ENCODE measurements at regions not wholly inside any gene's neighbourhood (a gene's known extent, or its start where the extent isn't known, plus 50 kb on each side); places are given as distances from the start of the nearest gene placed in this dataset.

DNA sequence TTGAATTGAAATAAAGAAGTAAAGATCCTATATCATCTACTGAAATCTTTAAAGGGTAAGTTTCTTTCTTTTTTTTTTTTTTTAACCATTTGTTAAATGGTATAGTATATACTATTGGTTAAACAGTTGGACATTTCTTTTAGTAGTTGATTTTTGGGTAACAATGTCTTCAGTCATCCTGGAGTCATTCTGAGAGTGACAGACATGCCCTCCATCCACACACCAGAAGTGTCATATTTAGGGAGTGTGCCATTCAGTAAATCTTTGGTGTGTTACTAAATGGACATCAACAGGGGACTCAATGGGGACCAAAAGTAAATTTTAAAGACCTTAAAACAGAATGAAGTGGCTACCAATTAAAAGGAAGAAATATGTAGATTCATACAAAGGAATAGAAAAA, 50.8 kb upstream of the SLC39A10 start:
- no peak for DNase-seq

DNA sequence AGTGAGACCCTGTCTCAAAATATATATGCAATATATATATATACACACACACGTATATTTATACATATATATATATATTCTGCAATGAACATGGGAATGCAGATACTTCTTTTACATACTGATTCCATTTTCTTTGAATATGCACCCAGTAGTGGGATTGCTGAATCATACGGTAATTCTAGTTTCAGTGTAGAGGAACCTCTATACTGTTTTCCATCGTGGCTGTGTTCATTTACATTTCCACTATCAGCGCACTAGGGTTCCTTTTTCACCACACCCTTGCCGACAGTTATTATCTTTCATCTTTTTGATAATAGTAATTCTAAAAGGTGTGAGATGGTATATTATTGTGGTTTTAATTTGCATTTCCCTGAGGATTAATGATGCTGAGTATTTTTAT, 52.3 kb upstream of the SLC39A10 start:
- no peak for DNase-seq

DNA sequence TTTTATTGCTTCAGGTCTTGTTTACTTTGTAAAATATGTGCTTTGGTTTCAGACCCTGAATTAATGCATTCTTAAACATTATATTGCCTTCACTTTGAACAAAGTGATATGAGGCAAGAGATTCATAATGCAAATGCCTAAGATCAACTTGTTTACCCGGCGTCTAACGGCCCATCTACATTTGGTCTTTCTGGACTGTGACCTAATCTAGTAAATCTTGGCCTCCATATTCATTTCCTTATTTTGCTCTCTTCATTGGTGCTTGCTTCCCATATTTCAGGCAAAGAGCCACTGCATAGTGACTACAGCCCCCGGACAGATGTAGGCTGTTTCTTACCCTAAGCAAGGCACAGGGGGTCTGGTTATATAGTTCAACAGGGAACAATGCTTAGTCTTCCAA, 53.0 kb upstream of the SLC39A10 start:
- DNase-seq: no peak

DNA sequence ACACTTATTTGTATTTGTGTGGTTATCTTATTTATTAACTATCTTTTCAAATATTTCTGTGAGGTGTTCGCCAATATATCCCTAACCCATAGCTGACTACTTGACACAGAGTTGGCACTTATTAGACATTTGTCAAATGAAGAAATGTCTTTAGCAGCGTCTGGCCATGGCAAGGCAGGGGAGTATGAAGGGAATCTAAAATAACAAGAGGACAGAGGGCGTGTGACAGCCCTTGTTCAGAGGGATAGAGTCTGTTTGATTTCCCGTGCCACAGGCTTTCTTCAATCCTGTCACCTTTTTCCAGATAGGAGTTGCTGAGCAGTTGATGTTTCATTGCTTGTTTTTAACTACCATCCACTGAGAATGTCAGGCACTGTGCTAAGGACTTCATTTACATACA, 53.6 kb upstream of the SLC39A10 start:
- no peak for DNase-seq

DNA sequence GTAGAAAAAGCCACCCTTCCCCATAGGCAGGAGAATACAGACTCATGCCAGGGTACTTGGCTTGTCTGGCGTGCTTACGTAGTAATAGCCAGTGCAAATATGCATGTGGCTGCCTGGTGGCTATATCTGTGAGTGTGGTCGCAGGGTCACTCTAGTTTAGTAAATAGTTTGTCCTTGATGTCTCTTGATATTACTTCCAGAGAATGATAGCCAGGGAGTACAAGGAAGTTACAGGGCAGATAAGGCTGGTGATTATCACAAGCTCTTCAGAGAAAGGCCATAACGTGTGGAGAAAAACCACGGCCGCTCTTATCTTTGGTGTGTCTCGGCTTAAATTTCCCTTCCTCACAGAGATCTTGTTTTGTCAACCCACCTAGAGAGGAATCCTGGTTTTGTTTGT, 54.3 kb upstream of the SLC39A10 start:
- DNase-seq: no peak

DNA sequence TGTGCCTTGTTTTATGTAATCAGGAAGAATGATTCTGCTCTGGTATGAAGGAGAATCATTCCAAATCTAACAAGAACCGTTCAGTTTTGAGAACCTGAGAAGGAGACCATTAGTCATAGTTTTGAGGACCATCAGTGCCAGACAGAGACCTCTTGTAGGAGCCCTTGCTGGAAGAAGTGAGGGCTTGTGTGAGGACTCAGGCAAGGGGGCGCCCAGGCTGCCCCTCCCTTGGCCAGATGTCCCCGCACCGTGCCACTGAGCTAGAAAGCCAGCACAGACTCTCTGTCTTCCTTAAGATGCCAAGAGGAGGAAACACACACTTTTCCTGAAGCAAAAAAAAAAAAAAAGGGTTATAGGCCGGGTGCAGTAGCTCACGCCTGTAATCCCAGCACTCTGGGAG, 55.7 kb upstream of the SLC39A10 start:
- DNase-seq: no peak

DNA sequence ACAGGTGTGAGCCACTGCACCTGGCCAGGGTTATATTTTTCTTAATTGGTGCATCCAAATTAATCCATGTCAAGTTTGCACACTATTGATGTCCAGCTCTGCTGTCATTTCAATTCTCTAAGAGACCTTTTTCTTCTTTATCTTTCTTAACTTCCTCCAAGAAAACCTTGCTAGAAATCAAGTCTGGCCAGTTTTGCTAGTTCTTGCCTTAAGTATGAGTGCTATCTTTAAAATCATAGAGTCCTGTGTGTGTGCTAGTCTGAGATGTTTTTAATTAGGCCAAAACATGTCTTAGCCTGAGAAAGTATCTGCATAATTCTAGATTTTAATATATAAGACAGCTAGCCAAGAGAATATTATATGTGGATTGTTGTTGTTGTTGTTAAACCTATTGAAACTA, 56.2 kb upstream of the SLC39A10 start:
- DNase-seq: no peak

DNA sequence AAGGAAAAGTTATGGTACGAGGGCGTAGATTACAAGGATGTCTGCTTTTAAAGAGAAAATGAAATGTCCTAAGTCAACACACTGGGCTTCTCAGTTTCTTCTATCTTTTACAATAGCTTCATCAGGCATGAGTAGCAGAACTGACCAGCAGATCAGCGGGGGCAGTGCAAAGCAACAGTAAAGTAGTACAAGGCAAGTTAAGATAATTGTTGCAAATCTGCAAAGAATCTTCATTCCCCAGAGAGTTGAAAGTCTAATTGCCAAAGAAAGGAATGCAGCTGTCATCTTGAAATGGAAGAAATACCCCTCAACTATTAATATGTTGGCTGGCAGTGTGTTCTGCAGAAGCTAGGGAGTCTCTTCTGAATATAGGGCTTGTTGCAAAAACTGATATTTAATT, 60.2 kb upstream of the SLC39A10 start:
- no peak for DNase-seq

DNA sequence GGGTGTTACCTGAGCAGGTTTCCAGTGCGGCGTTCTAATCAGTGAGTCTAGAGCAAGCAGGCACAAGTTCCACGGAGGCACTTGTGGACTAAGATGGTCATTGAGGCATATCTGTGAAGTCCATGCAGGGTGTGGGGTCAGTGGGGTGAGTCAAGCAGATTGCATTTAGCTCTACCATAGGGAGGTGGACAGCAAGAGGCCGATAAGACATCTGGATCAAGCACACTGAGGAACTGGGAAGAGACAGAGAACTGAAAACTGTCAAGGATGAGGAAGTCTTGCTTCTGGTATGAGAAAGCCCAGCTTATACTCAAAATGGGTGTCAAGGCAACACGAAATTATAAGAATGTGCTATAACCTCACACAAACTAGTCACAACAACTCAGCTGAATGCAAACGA, 61.2 kb upstream of the SLC39A10 start:
- DNase-seq: no peak

DNA sequence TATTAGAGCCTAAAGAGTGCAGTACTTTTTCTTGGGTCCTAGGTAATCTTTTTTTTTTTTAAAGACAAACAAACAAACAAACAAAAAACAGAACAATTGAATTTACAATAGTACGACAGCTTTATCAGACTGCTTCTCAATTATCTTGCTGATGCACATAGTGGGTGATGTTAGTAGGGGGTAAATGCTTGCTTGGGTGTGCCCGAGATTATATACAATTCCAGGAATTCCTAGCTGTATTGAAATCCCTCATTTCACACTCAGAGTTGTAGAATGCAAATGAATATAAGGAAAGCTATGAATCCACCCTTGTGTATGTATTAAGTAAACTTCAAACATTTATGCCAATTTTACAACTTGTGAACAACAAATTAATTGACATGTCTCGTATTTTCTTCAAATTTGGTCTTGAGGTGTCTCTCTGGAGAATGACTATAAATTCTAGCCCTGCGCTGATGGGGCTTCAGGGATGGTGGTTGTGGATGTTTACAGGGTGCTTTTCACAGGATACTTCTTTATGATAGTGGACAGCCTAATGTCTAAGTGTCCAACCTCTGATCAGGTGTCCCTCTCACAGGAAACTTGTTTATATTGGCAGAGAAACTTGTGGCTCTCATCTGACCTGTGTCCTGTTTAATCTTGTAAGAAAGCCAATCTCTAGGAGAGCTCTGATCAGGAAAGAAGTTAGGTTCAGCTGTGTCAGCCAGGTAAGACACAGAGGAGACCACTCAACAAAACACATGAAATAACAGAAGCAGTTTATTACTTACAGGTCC, 61.9 kb upstream of the SLC39A10 start:
- DNase-seq: no peak

DNA sequence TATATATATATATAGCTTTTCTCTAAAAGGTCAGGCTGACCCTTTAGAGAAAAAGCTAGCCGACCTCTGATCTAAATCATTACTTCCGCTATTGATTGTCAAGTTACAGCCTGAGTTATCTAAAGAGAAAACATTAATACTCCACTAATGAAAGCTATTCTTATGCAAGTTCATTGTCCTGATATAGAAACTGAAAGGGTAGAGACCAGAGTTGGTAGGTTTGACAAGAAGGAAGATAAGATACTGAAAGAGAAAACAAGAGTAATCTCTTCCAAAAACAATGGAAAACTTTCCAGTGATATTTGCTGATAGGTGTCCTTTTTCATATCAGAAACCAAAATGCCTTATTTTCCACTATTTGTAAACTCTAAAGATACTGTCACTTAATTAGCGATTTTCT, 62.8 kb upstream of the SLC39A10 start:
- DNase-seq: no peak

DNA sequence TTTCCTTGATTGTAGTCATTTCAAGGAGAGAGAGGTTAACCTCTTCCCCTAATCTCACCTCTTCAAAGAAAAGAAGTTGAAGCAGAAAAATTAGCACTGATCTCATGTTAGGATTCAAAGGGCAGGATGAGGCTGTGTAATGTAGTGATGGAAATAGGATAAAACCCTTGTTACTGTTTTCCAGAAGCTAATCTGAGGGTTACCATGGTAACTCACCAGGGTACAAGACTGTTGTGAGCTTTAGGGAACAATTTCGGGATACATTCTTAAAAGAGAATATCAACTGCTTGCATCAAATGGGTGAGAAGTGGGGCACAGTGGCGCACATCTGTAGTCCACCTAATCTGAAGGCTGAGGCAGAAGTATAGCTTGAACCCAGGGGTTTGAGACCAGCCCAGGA, 64.9 kb upstream of the SLC39A10 start:
- DNase-seq: no peak

DNA sequence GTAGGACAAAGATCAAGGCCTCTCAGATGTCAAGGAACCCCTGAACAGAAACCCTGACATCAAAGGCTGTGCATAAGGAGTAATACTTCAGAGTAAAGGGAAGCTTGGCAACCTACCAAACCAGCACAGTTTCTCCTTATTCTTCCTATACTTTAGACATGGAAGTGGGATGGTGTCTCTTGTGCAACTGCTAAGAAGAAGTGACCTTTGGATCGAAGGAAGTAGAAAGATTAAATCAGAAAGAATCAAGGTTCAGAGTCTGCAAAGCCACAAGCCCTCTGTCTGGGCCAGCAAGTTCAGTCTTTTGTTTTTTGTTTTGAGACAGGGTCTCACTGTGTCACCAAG, 66.2 kb upstream of the SLC39A10 start:
- DNase-seq: no peak

DNA sequence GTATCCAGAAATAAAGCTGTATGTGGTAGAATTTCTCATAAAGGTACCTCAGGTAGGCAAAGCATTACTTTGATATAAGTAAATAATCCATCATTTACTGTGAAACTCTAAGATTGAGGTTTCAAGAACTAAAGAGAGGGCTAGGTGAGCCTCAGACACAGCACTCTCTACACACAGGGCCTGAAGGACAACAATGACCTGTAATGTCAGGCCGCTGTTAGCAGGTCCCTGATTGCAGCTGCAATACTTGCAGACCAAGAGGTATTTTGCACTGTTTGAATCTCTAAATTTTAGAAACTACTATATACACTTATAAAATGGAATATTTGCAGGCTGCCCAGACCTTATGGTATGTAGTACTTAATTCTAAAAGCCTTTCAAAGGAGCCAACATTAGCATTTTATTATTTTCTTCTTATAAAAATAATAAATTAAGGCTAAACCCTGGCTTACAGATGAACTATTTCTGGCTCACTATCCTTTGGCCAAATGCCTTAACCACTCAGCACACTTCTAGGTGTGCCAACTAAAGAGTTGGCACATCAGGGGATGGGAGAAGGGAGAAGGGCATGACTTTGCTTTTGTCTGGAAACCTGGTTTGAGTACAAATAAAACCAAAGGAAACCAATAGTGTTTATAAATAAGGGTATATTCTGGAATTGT, 66.7 kb upstream of the SLC39A10 start:
- DNase-seq: no peak

DNA sequence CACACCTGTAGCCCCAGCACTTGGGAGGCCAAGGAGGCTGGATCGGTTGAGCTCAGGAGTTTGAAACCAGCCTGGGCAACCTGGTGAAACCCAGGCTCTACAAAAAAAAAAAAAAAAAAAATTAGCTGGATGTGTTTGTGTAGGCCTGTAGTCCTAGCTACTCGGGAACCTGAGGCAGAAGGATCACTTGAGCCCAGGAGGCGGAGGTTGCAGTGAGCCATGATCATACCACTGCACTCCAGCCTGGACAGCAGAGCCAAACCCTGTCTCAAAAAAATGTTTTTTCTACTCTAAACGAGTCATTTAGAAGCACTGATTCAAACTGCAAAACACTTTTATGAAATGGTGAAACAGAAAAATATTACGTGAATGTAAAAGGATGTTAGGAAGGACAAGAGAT, 69.1 kb upstream of the SLC39A10 start:
- DNase-seq: no peak

DNA sequence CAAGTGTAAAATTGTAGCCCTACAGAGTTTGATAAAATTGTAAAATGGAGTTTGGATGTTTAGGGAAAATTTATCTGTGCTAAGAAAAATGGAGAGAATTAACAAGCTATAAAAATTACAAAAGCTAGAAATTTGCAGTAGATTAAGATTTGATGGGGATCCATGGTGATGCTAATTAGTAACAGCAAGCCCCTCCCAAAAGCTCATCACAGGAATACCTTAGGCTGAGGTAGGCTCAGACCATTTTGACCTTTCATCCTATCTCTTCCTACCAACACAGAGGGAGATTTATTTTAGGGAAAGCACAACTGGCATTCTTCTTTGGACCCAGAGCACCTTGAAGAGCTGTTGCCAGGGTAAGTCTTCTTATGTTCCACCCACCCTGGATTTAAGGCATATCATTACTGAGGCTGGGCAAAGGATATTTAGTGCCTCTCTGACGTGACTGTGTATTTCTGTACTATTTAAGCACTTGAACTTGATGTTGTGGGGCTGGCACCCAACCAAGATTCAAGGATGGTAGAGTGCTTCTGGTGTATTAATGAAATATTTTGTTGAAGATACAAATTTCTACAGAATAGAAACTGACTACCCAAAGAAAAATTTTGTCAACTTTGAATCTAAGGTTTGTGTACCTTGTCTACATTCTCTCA, 70.8 kb upstream of the SLC39A10 start:
- DNase-seq: no peak

DNA sequence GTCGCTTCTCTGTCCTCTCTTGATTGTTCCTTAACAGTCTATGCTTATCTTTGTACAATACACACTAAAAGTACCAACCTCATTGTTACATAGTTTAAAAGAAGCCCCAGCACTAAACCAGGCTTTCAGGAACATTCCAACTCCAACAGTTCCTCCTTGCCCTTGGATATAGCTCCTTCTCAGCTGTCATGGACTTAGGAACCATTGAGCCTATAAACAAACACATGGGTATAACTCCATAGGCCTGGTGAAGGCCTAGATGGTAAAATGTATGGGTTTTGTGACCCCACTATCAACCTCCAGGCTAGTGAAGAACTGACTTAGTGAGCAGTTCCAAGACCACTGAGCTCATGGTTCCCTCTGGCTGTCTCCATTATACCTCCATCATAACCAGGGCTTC, 74.8 kb upstream of the SLC39A10 start:
- DNase-seq: no peak

DNA sequence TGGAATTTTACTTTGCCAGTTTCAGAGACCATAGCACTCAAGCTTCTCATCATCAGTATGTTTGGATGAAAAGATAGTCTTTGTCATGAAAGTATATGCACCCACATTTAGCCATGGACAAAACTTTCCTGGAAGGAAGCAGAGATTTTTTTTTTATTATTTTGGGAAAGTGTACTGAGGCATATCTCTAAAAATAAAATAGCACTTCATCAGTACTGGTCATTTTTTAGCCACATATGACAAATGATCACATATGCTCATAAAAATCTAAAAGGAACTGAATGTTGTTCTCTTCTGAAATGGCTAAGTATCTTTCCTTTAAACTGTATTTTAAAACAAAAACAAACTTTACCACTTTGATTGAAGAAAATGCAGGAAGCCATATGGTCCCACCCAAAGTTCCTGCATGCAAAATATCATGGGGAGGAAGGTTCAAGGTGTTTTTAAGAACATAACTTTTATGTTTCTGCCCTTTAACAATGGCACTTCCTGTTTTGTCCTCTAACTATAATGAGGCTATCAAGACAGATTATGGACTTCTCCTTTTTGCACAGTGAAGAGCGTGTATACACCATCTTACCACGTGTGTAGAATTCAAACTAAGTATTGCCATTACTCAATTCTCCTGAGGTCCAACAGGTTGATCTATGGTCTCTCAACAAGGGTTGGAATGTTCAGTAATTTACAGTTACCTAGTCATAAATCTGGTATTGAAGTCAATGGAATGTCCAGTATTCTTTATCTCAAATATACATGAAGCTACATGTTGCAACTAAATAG, 77.1 kb upstream of the SLC39A10 start:
- no peak for DNase-seq

DNA sequence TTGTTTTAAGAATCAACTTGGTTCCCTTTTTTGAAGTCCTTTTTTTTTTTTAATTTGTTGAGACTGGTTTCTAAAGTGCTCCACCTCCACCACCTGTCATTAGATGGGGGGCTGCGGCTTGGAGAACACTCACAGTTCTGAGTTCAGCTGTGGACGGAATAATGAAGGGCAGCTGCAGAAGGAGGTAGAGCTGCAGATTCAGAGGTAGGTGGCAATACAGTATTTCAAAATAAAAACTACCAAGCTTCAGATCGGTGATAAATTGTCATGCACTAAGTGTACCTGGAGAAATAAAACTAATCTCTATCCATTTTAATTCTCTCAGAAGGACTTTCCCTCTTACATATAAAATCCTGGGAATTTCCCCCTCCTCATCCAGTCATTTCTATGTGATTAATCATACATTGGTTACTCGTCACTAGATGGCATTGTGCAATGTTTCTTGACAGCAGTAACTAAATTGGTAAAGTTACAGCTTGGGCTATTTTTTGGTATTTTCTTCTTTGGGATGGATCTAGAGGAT, 81.1 kb upstream of the SLC39A10 start:
- DNase-seq: no peak

DNA sequence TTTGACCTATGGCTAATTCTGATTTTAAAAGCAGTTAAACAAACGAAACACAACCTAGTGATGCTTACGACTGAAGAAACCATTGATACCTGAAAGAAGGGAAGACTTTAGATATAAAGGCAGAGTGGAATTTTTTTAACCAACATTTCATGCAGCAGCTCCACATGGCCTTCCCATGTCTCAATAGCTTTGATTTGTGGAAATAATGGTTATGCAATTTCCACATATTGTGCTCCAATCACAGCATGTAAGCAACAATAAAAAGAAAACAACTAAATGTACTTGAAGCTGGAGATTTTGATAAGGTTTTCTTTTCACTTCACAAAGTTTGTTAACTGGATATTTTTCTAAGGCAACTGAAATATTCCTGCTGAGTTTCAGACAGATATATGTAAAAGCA, 82.0 kb upstream of the SLC39A10 start:
- no peak for DNase-seq

DNA sequence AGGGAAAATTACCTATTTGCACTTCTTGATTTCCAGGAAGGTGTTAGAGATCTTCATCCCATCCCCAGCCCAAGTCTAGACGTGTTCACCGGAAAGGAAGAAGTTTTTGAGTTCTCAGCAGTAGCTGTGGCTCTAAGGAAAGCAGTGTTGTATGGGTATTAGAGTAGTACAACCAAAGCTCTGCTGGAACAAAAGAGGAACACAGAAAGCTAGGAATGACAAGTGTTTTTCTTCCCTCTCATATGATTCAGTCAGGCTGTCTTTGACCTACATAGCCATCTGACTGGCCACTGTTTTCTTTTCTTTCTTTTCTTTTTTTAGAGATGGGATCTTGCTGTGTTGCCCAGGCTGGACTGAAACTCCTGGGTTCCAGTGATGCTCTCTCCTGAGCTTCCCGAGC, 82.7 kb upstream of the SLC39A10 start:
- DNase-seq: no peak

DNA sequence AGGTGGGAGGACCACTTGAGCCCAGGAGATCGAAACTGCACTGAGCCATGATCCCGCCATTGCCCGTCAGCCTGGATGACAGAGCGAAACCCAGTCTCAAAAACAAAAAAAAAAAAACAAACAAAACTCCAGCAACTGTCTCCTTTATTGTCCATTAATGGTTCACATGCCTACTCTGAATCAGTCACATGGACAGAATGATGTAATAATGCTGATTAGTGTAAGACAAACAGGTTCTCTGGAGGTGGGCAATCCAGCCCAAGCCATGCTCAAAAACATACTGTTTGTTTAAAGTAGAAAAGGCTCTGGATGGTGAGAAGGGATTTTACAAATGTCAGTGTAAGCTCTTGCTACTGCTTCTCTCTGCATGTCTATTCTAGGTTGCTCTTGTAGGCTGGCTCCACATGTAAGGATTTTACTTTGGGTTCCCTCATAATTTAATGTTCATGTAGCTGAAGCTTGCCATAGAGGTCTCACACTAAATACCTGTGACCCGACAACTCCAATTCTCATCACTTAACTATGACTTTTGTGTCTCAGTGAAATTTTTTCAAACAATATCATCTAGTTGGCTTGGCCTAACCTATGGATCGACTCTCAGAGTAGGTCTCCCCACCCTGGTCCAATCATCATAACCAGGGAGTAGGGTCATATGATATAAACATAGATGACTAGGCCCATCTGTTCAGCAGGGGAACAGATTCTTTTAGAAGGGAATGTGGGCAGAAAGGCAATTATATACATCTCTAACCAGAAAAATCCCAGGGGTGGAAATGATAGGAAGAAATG, 83.9 kb upstream of the SLC39A10 start:
- no peak for DNase-seq

DNA sequence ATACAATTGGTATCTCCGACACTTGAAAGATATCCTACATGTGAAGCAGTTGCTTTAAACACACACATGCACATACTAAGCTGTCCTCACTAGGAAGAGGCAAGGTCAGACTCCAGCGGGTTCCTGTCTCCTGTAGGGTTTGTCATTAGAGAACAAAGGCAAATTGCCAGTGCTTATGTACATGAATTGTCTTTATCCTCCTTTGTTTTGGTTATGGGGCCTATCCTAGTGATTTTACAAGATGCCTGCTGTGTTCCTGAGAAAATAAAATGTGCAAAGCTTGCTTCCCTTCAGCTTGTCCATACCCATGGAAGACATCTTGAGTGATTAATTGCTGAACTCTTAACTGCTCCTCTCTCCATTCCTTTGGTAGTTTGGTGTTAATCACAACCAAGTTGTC, 86.7 kb upstream of the SLC39A10 start:
- no peak for DNase-seq
